GM21529 (cell line): ENCODE measurements at regions not wholly inside any gene's neighbourhood (a gene's known extent, or its start where the extent isn't known, plus 50 kb on each side); places are given as distances from the start of the nearest gene placed in this dataset.

ENCODE experiments used
- ATAC-seq: cut with Tn5 transposase; IDR thresholded peaks from one replicate; pipeline ENCODE4 v1.9.1; 2021; ENCODE audit not compliant: unreplicated experiment

GRCh38 chr18:38402509-38402908, 836.9 kb upstream of the CELF4 start:
- ATAC-seq: no peak

DNA sequence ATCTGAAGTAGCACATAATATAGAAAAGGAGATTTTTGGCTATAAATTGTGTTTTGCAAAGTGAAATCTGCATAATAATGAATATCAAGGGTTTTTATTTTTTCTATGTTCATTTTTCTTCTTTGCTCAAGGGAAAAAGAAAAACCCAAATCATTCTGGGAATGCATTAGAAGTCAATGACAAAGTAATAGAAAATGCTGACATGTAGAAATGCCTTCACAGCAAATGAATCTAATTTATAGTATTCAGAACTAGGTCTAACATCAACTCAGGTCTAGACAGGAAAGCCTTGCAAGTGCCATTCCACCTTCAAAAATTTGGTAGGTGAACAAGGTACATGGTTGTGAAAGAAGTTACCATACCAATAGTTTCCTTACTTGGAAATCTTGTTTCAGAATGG, 831.5 kb upstream of the CELF4 start:
- no peak for ATAC-seq

- no peak for ATAC-seq
These were observed 820.5 kb upstream of the CELF4 start for GRCh38 chr18:38386146-38386545.

GRCh38 chr18:38369772-38370690, 804.4 kb upstream of the CELF4 start:
- ATAC-seq: no peak

DNA sequence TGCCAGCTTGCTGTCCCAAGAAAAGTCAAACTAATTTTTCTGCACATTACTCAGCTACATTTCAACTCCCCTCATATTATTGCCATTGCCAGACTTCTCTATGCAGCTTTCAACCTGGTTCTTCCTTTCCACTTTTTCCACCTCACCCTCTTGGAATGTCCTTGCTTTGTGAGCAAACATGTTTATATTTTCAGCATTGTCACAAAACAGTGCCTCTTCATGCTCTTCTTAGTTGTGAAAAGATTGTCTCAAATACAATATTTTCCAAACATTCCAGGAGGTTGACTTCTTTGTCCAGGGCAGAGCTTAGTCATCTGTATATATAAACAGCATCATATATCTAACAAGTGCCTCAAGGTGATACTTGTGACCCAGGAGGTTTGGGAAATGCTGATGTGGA, 803.3 kb upstream of the CELF4 start:
- ATAC-seq: no peak

GRCh38 chr18:38368246-38368645, 802.6 kb upstream of the CELF4 start:
- ATAC-seq: no peak

- ATAC-seq: no peak
These were observed 801.9 kb upstream of the CELF4 start for GRCh38 chr18:38367473-38367872.

DNA sequence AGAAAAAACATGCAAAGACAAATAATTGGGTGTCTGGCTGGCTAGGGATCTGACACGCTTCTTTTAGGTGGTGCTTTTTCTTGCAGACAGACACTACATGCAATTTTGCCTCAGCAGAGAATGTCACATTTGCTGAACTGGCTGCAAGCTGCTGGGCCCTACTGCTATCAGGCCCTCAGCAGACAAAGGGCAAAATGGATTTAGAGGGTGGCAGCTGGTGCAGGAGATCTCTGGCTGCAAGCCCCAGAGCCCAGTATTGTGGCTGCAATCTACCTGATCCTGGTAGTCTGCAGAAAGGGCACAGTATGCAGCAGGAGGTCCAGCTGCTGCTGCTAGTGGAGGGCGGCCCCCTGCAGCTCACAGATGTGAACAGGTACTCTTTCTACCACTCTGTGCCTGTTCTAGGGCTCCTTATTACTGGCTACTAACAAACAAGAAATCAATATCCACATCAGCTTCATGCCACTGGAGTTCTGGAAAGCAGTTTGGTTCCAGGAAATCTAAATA, 796.7 kb upstream of the CELF4 start:
- ATAC-seq: no peak

- no peak for ATAC-seq
These were observed 793.4 kb upstream of the CELF4 start for GRCh38 chr18:38358805-38359657.

DNA sequence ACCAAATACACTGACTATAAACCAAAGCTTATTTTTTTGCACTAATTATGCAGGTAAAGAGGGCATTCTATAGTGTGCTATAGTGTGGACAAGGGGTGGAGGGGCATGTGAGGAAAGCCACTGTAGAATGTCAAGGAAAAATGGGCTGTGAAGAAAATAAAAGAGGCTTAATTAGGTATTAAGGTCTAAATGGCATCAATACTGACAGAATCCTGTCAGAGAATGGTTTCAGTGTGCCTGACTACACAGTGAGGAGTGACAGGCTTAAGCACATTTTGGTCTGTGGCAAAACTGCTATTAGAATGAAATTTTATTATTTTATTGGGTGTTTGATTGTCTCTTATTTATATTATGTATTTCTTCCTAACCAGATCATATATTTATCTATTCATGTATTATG, 787.6 kb upstream of the CELF4 start:
- no peak for ATAC-seq

- no peak for ATAC-seq
These were observed 784.5 kb upstream of the CELF4 start for GRCh38 chr18:38350141-38350540.

DNA sequence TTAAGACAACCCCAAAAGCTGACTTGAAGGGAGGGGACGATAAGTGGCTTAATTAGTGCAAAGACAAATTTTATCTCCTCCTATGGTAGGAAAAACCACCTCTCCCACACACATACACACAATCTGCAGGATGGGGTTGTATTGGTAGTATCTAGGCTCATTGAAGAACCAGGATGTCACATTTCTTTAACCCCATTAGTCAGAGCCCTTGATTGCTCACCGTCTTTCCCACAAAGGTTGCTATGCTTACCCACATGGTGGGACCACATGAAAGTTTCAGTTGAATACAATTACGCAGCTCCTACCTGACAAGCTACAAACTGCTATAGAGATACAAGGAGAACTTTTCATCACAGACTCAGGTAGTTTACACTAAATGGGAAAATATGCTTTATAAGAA, 765.0 kb upstream of the CELF4 start:
- no peak for ATAC-seq

- no peak for ATAC-seq
These were observed 763.5 kb upstream of the CELF4 start for GRCh38 chr18:38329145-38329544.

GRCh38 chr18:38322206-38322605, 756.6 kb upstream of the CELF4 start:
- no peak for ATAC-seq

DNA sequence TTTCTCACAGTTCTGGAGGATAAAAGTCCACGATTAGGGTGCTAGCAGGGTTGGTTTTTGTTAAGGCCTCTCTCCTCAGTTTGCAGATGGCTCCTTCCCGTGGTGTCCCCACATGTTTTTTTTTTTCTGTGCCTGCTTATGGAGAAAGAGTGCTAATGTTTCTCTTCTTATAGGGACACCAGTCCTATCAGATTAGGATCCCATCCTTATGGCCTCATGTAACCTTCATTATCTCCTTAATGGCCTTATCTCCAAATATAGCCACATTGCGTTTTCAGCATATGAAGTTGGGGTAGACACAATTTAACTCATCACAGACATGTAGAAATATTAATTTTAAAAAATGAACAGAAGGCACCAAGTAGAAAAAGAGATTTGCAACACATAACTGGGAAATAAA, 755.7 kb upstream of the CELF4 start:
- no peak for ATAC-seq

- no peak for ATAC-seq
These were observed 752.8 kb upstream of the CELF4 start for GRCh38 chr18:38318416-38318815.

DNA sequence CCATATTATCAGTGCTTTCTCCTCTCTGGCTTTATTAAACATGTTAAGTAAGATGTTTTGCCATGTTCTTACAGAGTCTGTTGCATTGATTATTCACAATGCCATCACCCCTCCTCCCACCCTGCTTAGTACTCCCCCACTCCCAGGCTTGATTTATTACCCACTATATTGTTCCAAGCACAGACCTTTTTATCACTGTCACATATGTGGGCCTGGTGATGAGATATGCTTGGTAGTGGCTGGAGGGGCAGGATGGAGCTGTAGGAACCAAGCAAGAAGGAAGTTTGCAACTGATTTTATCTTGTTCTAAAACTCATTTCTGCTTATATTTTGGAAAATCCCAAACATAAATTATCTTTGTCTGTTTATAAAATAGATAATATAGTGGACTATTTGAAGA, 748.2 kb upstream of the CELF4 start:
- ATAC-seq: no peak

- ATAC-seq: no peak
These were observed 746.9 kb upstream of the CELF4 start for GRCh38 chr18:38312532-38312931.

- no peak for ATAC-seq
These were observed 745.3 kb upstream of the CELF4 start for GRCh38 chr18:38310936-38311335.

GRCh38 chr18:38307914-38308313, 742.3 kb upstream of the CELF4 start:
- no peak for ATAC-seq

- ATAC-seq: no peak
These were observed 740.4 kb upstream of the CELF4 start for GRCh38 chr18:38305961-38306360.

DNA sequence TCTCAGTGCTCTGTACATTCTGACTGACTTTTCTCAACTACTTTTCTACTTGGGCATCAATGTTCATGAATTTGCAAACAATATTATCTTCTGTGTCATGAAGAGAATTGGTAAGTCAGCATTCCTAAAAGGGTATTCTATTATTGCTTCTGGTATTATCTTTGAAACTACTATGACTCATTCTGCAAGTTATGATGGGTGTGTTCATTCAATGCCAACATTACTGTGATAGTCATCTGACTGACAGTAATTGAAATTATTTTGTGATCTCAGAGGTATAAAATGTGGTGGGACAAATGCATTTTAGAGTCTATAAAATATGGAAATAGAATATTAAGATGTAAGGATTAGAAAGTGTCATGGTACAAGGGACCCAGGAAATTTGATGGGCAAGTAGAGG, 736.0 kb upstream of the CELF4 start:
- no peak for ATAC-seq
